ENCODE measurements at regions not wholly inside any gene's neighbourhood (a gene's known extent, or its start where the extent isn't known, plus 50 kb on each side); places are given as distances from the start of the nearest gene placed in this dataset.

DNA sequence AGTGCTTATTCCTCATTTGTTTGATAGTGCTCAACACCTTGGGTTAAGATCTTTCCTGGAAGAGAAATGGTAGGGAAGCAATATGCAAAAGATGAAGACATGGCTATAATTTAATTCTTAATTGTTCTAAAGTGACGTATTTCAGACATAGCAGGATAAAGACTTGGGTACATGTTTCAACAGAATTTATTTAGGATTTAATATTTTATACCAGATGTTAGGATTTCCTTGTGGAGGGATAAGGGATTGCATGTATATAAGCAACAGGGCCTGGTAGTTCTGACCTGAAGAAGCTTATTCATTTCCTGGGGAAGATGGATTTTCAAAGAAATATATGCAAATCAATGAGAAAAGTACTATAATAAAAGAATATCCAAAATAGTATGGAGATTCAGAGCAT lies 163.8 kb downstream of the FAT3 start:
- TF ChIP-seq, protein P1, sequence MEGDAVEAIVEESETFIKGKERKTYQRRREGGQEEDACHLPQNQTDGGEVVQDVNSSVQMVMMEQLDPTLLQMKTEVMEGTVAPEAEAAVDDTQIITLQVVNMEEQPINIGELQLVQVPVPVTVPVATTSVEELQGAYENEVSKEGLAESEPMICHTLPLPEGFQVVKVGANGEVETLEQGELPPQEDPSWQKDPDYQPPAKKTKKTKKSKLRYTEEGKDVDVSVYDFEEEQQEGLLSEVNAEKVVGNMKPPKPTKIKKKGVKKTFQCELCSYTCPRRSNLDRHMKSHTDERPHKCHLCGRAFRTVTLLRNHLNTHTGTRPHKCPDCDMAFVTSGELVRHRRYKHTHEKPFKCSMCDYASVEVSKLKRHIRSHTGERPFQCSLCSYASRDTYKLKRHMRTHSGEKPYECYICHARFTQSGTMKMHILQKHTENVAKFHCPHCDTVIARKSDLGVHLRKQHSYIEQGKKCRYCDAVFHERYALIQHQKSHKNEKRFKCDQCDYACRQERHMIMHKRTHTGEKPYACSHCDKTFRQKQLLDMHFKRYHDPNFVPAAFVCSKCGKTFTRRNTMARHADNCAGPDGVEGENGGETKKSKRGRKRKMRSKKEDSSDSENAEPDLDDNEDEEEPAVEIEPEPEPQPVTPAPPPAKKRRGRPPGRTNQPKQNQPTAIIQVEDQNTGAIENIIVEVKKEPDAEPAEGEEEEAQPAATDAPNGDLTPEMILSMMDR (IDR thresholded peaks at IDR 0.05; ENCODE audit: low read depth, low read length): no peak

DNA sequence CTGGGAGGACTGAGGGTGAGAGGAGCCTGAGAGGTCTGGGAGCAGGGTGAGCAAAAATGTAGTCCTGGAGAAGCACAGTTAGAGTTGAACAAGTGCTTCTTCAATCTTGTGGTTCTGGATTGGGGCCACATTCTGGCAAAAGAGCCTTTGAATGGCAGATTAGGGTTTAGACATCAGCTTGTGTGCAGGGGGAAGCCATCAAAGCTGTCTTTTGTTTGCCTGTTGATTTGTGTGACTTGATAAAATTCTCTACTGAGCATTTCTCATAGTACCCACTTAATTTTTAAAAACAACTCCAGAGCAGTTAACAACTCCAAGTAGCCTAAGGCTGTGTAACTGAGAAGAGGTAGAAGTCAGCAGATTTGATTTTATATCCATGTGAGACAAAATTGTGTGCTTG lies 166.2 kb downstream of the FAT3 start:
- TF ChIP-seq, protein P1 (IDR thresholded peaks at IDR 0.05; ENCODE audit: low read depth, low read length): no peak
- no peak overlapping the region for H3K4me3 ChIP-seq (ENCODE audit: low read depth, low read length)

More for the DNA sequence above, 163.8 kb downstream of the FAT3 start:
- H3K4me3 ChIP-seq (ENCODE audit: low read depth, low read length): no peak overlapping the region

DNA sequence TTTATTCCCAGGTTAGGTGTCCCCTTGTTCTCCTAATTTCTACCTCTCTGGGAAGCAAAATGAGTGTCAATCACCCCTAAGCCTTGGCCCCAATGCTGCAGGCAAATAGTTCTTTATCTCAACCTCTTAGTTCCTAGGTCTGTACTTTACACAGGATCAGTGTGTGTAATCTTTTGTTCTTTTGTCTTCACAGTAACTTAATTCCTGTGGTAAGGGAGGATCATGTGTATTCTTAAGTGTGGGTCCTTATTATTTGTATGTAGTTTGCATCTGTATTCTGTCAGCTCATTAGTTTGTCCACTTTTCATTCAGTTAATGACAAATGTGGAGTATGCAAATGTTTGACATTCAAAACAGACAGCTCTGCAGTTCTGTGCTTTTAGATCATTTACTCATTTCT lies 166.7 kb downstream of the FAT3 start:
- TF ChIP-seq, protein P1 (IDR thresholded peaks at IDR 0.05; ENCODE audit: low read depth, low read length): no peak
- H3K4me3 ChIP-seq (ENCODE audit: low read depth, low read length): no peak overlapping the region

DNA sequence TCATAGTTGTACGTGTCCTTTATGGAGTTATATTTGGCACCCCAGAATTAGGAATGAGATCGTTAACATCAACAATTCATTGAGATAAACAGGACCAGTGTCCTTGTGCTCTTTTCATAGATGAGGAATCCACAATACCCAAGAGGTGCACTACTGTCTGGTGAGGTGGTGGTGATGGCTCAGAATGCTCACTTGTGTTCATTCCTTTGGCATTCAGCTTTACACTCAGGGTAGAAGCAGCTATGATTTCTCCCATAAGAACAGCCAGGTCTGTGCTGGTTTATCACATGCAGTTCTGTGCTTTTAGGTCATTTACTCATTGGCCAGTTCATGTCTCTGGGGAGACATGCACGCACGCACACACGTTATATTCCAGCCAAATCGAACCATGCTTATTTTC lies 167.2 kb downstream of the FAT3 start:
- no peak overlapping the region for H3K4me3 ChIP-seq (ENCODE audit: low read depth, low read length)
- TF ChIP-seq, protein P1 (IDR thresholded peaks at IDR 0.05; ENCODE audit: low read depth, low read length): no peak

DNA sequence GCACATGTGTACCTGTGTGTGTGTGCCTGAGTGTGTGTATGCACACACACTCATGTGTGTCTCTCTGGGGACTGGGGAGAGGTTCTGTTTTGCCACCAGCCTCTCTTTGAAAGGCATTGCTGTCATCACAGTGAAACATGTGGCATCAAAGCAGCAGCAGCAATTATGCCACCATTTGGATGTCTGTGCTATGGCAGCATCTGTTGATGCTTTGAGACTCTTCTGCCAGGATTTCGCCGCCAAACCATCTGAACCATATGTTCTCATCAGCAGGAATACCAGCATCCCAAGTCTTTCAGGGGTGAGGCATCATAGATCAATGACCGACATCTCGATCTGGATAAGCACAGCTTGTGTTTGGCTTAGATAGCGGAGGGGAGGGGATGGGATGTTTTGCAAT lies 168.6 kb downstream of the FAT3 start:
- TF ChIP-seq, protein P1 (IDR thresholded peaks at IDR 0.05; ENCODE audit: low read depth, low read length): no peak
- H3K4me3 ChIP-seq (ENCODE audit: low read depth, low read length): no peak overlapping the region

DNA sequence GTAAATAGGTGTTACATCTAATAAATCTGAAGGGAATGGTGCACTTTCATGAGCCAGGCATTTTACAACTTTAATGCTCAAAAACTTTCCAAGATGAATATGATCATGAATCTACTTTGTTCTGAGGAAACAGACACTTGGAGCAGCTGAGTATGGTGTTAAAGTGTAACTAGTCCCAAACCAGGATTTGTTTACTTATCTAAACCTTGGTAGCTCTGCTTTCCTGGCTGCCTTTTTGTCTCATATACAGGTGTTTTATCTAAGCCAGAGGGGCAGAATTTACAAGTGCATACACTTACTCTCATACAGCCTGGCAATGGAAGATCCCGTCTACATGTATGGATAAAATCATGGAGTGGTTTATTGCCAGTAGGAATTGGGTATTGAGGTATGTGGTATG lies 171.5 kb downstream of the FAT3 start:
- no peak overlapping the region for H3K4me3 ChIP-seq (ENCODE audit: low read depth, low read length)
- TF ChIP-seq, protein P1 (IDR thresholded peaks at IDR 0.05; ENCODE audit: low read depth, low read length): no peak

DNA sequence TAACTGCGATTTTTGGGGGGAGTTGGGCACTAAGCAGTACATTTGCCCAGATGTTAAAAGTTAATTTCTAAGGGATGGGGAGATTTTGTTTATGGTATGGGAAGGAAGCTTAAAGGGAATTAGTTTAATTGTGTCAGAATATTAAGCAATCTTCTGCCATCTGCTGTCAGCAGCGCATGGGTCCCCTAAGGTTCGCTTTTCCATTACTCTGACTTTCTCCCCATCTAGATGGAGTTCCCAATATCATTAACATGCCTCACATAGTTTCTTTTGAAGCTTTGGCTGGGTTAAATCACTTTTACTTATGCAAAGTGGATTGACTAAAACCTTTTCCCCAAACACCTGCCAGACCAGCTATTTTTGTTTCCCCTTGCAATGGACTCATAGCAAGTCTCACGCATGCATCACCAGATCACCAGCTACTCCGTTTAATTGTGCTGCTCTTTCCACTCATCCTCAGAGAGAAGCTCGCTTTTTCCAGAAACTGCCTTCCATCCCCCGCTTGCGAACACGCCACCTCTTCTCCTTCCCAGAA lies 172.7 kb downstream of the FAT3 start:
- TF ChIP-seq, protein P1 (IDR thresholded peaks at IDR 0.05; ENCODE audit: low read depth, low read length): no peak
- H3K4me3 ChIP-seq (ENCODE audit: low read depth, low read length): no peak overlapping the region
